ENCODE measurements at regions not wholly inside any gene's neighbourhood (a gene's known extent, or its start where the extent isn't known, plus 50 kb on each side); places are given as distances from the start of the nearest gene placed in this dataset.

GRCh38 chr11:106523171-106523570 lies 445.7 kb downstream of the AASDHPPT start:
- TF ChIP-seq CTCF (IDR thresholded peaks at IDR 0.05; ENCODE audit: low read depth, low read length, poor library complexity, severe bottlenecking), result no peak
- no peak for TF ChIP-seq EZH2phosphoT487 (IDR thresholded peaks at IDR 0.05; ENCODE audit: borderline replicate concordance, low read length)
